Fibroblast of peridontal ligament (primary cell): ENCODE measurements at regions not wholly inside any gene's neighbourhood (a gene's known extent, or its start where the extent isn't known, plus 50 kb on each side); places are given as distances from the start of the nearest gene placed in this dataset.
A peak's percentile ranks its signal among the peaks of the same experiment; 100 is the strongest.

ENCODE experiments used
- DNase-seq: peaks from one replicate; pipeline ENCODE4 v3.0.0-alpha.2; 2010; ENCODE audit errors: extremely low read depth

- no peak for DNase-seq
These were observed 54.5 kb upstream of the ARL14 start for GRCh38 chr3:160622263-160623045.

GRCh38 chr3:160618878-160619277, 53.5 kb upstream of the KPNA4 start:
- DNase-seq = peak; percentile 10

- no peak for DNase-seq
These were observed 53.0 kb upstream of the KPNA4 start for GRCh38 chr3:160618363-160618762.

- no peak for DNase-seq
These were observed 52.3 kb upstream of the KPNA4 start for GRCh38 chr3:160617636-160618035.

GRCh38 chr3:160616716-160617115, 51.3 kb upstream of the KPNA4 start:
- DNase-seq = peak; percentile 57

GRCh38 chr3:160616311-160616710, 50.9 kb upstream of the KPNA4 start:
- DNase-seq = peak; percentile 19
